SK-N-SH (cell line): ENCODE measurements at regions not wholly inside any gene's neighbourhood (a gene's known extent, or its start where the extent isn't known, plus 50 kb on each side); places are given as distances from the start of the nearest gene placed in this dataset.

Experiments used
- CTCF ChIA-PET: fragments of 300-600, 350-600 bp; formaldehyde crosslinking; extraction: SDS; loops from one replicate; lab custom pipeline; 2021; lab: Yijun Ruan, JAX
- POLR2A ChIA-PET: fragments of 350-600 bp; sonication (Branson Sonifier 250); formaldehyde crosslinking; extraction: SDS; loops from one replicate; lab custom pipeline; 2020; ENCODE audit warnings: antibody characterized with exemption, inconsistent platforms; lab: Yijun Ruan, JAX
- DNase-seq: peaks from one replicate; pipeline ENCODE4 v3.0.0; 2012
- H2AFZ ChIP-seq: fragments of 200-600 bp; sonication (generic); 2 replicates; pipeline ENCODE4 v1.8.1; 2016; ENCODE audit warnings: antibody characterized with exemption, mild to moderate bottlenecking, low read depth
- H3F3A ChIP-seq: fragments of 200-600 bp; sonication (generic); replicated peaks from 2 replicates; pipeline ENCODE3; 2016; ENCODE audit warnings: antibody characterized with exemption, mild to moderate bottlenecking; ENCODE audit not compliant: insufficient read depth
- H3K27ac ChIP-seq, 2 experiments: fragments of 200-500 bp in 1 of 2; fragments of 200-600 bp in 1 of 2; sonication (Bioruptor generic) in 1 of 2; sonication (generic), shearing (Covaris generic) in 1 of 2; 2 replicates each; pipeline versions ENCODE4 v1.5.1 to v1.6.1; 2014 to 2016; ENCODE audit warnings: low read depth in 2 of 2, inconsistent platforms in 1 of 2, low read length in 1 of 2, mild to moderate bottlenecking in 1 of 2, mixed read lengths in 1 of 2
- H3K27me3 ChIP-seq: fragments of 200-600 bp; sonication (generic), shearing (Covaris generic); 2 replicates; pipeline ENCODE4 v1.6.1; 2016; ENCODE audit warnings: mixed run types; ENCODE audit not compliant: insufficient read depth
- H3K36me3 ChIP-seq, 2 experiments: fragments of 200-500 bp in 1 of 2; fragments of 200-600 bp in 1 of 2; sonication (Bioruptor generic) in 1 of 2; sonication (generic) in 1 of 2; replicated peaks in 1 of 2; 2 replicates each; pipeline versions ENCODE3 to v1.5.1; 2014 to 2016; ENCODE audit warnings: low read length in 1 of 2, mild to moderate bottlenecking in 1 of 2; ENCODE audit not compliant: insufficient read depth in 2 of 2, control insufficient read depth in 1 of 2
- H3K4me1 ChIP-seq, 2 experiments: fragments of 200-500 bp in 1 of 2; fragments of 200-600 bp in 1 of 2; sonication (Bioruptor generic) in 1 of 2; sonication (generic), shearing (Covaris generic) in 1 of 2; 2 replicates each; pipeline versions ENCODE4 v1.5.1 to v1.6.1; 2014 to 2016; ENCODE audit warnings: low read depth in 1 of 2, low read length in 1 of 2, mixed run types in 1 of 2; ENCODE audit not compliant: insufficient read depth in 2 of 2, control insufficient read depth in 1 of 2
- H3K4me2 ChIP-seq: fragments of 200-600 bp; sonication (generic), shearing (Covaris generic); 2 replicates; pipeline ENCODE4 v1.6.1; 2017; ENCODE audit warnings: mixed run types
- H3K4me3 ChIP-seq, 2 experiments: fragments of 200-500 bp in 1 of 2; fragments of 200-600 bp in 1 of 2; sonication (Bioruptor generic) in 1 of 2; sonication (generic), shearing (Covaris generic) in 1 of 2; 2 replicates each; pipeline versions ENCODE4 v1.5.1 to v1.8.1; 2014 to 2016; ENCODE audit warnings: low read depth in 2 of 2, inconsistent platforms in 1 of 2, low read length in 1 of 2, mild to moderate bottlenecking in 1 of 2, mixed read lengths in 1 of 2, moderate library complexity in 1 of 2
- H3K79me2 ChIP-seq: fragments of 200-600 bp; sonication (generic); 2 replicates; pipeline ENCODE4 v1.8.1; 2017; ENCODE audit warnings: mild to moderate bottlenecking; ENCODE audit not compliant: insufficient read depth
- H3K9ac ChIP-seq: fragments of 200-600 bp; sonication (generic); 2 replicates; pipeline ENCODE4 v1.6.1; 2017; ENCODE audit warnings: mixed run types
- H3K9me2 ChIP-seq: fragments of 200-600 bp; sonication (generic); 2 replicates; pipeline ENCODE4 v1.6.1; 2017; ENCODE audit warnings: mixed run types
- H3K9me3 ChIP-seq: fragments of 200-600 bp; sonication (generic); 2 replicates; pipeline ENCODE4 v1.6.1; 2017; ENCODE audit warnings: mixed run types, mild to moderate bottlenecking, moderate library complexity
- H4K20me1 ChIP-seq: fragments of 200-600 bp; sonication (generic); 2 replicates; pipeline ENCODE4 v1.6.1; 2017; ENCODE audit warnings: mild to moderate bottlenecking, mixed run types; ENCODE audit not compliant: insufficient read depth
- ELF1 ChIP-seq: IDR thresholded peaks from 2 replicates; pipeline ENCODE4 v1.4.0; 2012
- EZH2phosphoT487 ChIP-seq: fragments of 200-600 bp; sonication (generic); IDR thresholded peaks from 2 replicates; pipeline ENCODE4 v1.6.1; 2017; ENCODE audit warnings: low read depth, mixed run types, mild to moderate bottlenecking, antibody characterized with exemption, moderate library complexity, borderline replicate concordance
- FOSL2 ChIP-seq: IDR thresholded peaks from 2 replicates; pipeline ENCODE4 v1.4.0; 2012; ENCODE audit warnings: low read depth, mild to moderate bottlenecking, moderate library complexity, borderline replicate concordance
- FOXJ3 ChIP-seq: sonication (generic); formaldehyde crosslinking; IDR thresholded peaks from 2 replicates; pipeline ENCODE4 v1.5.1; 2020; ENCODE audit warnings: mild to moderate bottlenecking, missing genetic modification reagents
- NFIC ChIP-seq: IDR thresholded peaks from 2 replicates; pipeline ENCODE4 v1.4.0; 2012; ENCODE audit warnings: borderline replicate concordance
- POLR2AphosphoS5 ChIP-seq: IDR thresholded peaks from 2 replicates; pipeline ENCODE4 v1.6.1; 2012; ENCODE audit warnings: low read depth, low read length
- RAD21 ChIP-seq: IDR thresholded peaks from 2 replicates; pipeline ENCODE4 v1.6.1; 2012; ENCODE audit warnings: mild to moderate bottlenecking, low read length
- RCOR1 ChIP-seq: fragments of 150-350 bp; IDR thresholded peaks from 2 replicates; pipeline ENCODE4 v1.6.1; 2017; ENCODE audit warnings: antibody characterized with exemption, low read length
- RXRA ChIP-seq: IDR thresholded peaks from 2 replicates; pipeline ENCODE4 v1.4.0; 2012; ENCODE audit warnings: low read depth, mild to moderate bottlenecking, borderline replicate concordance
- TEAD4 ChIP-seq: IDR thresholded peaks from 2 replicates; pipeline ENCODE4 v1.4.0; 2012; ENCODE audit warnings: mild to moderate bottlenecking, borderline replicate concordance; ENCODE audit not compliant: insufficient read depth
- whole genome bisulfite sequencing: methylation state at CpG from one replicate; pipeline ENCODE4 v1.1.6; 2017; ENCODE audit warnings: low lambda C conversion rate; 5-methylcytosine and 5-hydroxymethylcytosine counted together
- TF ChIP-seq, protein P1 (sequence below): IDR thresholded peaks from 2 replicates; pipeline ENCODE4; 2012
- TF ChIP-seq, protein P2 (sequence below): IDR thresholded peaks from 2 replicates; pipeline ENCODE4 v1.4.0; 2012; ENCODE audit warnings: low read depth, borderline replicate concordance
- TF ChIP-seq, protein P3 (sequence below): fragments of 150-350 bp; IDR thresholded peaks from 2 replicates; pipeline ENCODE4 v1.6.1; 2016; ENCODE audit warnings: mild to moderate bottlenecking, low read depth, low read length

DNA sequence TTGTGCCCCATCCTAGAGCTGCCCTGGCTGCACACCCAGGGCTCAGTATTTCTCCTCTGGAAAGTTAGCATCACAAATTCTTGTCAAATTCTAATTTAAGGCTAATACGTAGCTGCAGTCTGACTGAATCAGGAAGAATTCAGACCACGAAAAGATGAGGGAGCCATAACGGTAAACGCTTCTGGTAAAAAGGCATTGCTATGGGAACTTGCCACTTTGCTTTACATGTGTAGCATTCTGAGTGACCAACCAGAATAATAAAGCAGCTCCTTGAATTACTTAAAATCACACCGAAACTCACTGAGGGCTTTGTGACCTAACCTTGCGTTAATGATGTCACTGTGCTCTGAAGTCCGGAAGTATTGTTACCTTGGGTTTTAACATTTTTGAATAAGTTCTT lies 286.6 kb upstream of the TMTC4 start:
- Histone ChIP-seq H4K20me1 (no peaks in the 10 kb centered on the region), H3K9ac (no peak overlapping the region), H3K9me3 (no peaks in the 10 kb centered on the region), H3K27me3 (no peaks in the 10 kb centered on the region)
- CTCF ChIA-PET = no interaction called here
- no peak for TF ChIP-seq EZH2phosphoT487
- no peak for TF ChIP-seq NFIC
- no peak for TF ChIP-seq TEAD4
- no peak for TF ChIP-seq ELF1
- no peak for TF ChIP-seq FOSL2
- no peak for TF ChIP-seq RXRA
- TF ChIP-seq, all 33 proteins: peak for 0
- no peak overlapping the region for H2AFZ ChIP-seq
- no peak overlapping the region for H3K4me3 ChIP-seq
- H3F3A ChIP-seq = no peaks in the 10 kb centered on the region
- 83% methylated on average over 7 of the region's 7 CpGs for WGBS
- no peak overlapping the region for H3K4me2 ChIP-seq
- H3K79me2 ChIP-seq = no peaks in the 10 kb centered on the region
- no peaks in the 10 kb centered on the region for H3K4me1 ChIP-seq
- DNase-seq = no peak
- POLR2A ChIA-PET = no interaction called here
- H3K9me2 ChIP-seq = no peaks in the 10 kb centered on the region
- no peak overlapping the region for H3K27ac ChIP-seq
- no peaks in the 10 kb centered on the region for H3K36me3 ChIP-seq

DNA sequence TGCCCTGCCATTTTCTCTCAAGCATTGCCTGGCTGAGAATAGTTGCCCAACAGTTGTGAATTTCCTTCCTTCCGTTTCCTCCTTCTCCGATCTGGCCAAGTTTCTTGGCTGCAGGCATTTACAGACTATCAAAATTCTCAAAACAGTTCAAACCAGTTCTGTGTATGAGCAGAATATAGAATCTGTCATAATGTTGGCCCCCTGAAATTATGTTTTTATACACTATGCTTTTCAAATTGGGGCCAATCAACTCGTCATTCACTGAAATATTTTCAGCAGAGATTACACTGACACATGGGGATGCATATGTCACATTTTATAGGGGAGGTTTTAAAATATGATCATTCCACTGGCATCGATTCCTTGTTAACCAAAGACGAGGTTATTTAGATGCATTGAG lies 284.2 kb upstream of the TMTC4 start:
- POLR2A ChIA-PET = no interaction called here
- Histone ChIP-seq H3K27me3 (no peaks in the 10 kb centered on the region), H3K79me2 (no peaks in the 10 kb centered on the region), H3K4me1 (no peaks in the 10 kb centered on the region), H3K4me3 (no peak overlapping the region; a peak in 1 of 4 replicates), H3K9ac (no peak overlapping the region), H3K9me2 (no peaks in the 10 kb centered on the region), H2AFZ (no peak overlapping the region), H3K4me2 (no peak overlapping the region), H3K9me3 (no peaks in the 10 kb centered on the region), H3F3A (no peaks in the 10 kb centered on the region), H3K27ac (no peak overlapping the region), H4K20me1 (no peaks in the 10 kb centered on the region), H3K36me3 (no peaks in the 10 kb centered on the region)
- CTCF ChIA-PET = no interaction called here
- TF ChIP-seq RXRA (no peak), EZH2phosphoT487 (no peak), RCOR1 (no peak), FOXJ3 (CRISPR knock-in tag) (no peak), POLR2AphosphoS5 (no peak), RAD21 (no peak)
- TF ChIP-seq, protein P1, sequence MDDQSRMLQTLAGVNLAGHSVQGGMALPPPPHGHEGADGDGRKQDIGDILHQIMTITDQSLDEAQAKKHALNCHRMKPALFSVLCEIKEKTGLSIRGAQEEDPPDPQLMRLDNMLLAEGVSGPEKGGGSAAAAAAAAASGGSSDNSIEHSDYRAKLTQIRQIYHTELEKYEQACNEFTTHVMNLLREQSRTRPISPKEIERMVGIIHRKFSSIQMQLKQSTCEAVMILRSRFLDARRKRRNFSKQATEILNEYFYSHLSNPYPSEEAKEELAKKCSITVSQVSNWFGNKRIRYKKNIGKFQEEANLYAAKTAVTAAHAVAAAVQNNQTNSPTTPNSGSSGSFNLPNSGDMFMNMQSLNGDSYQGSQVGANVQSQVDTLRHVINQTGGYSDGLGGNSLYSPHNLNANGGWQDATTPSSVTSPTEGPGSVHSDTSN = no peak
- TF ChIP-seq, protein P2, sequence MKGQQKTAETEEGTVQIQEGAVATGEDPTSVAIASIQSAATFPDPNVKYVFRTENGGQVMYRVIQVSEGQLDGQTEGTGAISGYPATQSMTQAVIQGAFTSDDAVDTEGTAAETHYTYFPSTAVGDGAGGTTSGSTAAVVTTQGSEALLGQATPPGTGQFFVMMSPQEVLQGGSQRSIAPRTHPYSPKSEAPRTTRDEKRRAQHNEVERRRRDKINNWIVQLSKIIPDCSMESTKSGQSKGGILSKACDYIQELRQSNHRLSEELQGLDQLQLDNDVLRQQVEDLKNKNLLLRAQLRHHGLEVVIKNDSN = no peak
- TF ChIP-seq, protein P3, sequence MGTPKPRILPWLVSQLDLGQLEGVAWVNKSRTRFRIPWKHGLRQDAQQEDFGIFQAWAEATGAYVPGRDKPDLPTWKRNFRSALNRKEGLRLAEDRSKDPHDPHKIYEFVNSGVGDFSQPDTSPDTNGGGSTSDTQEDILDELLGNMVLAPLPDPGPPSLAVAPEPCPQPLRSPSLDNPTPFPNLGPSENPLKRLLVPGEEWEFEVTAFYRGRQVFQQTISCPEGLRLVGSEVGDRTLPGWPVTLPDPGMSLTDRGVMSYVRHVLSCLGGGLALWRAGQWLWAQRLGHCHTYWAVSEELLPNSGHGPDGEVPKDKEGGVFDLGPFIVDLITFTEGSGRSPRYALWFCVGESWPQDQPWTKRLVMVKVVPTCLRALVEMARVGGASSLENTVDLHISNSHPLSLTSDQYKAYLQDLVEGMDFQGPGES = no peak
- DNase-seq = no peak
- WGBS = 46% methylated on average over 5 of the region's 5 CpGs
